ENCODE measurements at regions not wholly inside any gene's neighbourhood (a gene's known extent, or its start where the extent isn't known, plus 50 kb on each side); places are given as distances from the start of the nearest gene placed in this dataset.

DNA sequence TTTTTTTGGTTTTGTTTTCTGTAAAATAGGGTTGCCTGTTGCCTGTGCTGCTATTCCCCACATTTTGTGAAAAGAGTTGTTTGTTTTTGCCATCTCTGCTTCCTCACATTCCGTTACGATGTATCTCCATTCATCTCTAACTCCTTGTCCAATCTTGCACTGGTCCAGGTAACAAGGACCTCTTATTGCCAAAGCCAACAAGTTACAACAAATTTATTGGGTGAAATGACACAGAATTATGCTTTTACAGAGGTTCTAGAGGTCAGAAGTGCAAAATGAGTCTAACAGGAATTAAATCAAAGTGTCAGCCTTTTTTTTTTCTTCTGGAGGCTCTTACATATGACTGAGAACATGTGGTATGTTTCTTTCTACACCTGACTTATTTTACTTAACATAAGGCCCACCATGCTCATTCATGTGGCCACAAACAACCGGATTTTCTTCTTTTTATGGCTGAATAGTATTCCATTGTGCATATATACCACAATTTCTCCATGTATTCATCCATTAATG, 787.9 kb upstream of the B3GALT2 start:
- TF ChIP-seq, protein P1, sequence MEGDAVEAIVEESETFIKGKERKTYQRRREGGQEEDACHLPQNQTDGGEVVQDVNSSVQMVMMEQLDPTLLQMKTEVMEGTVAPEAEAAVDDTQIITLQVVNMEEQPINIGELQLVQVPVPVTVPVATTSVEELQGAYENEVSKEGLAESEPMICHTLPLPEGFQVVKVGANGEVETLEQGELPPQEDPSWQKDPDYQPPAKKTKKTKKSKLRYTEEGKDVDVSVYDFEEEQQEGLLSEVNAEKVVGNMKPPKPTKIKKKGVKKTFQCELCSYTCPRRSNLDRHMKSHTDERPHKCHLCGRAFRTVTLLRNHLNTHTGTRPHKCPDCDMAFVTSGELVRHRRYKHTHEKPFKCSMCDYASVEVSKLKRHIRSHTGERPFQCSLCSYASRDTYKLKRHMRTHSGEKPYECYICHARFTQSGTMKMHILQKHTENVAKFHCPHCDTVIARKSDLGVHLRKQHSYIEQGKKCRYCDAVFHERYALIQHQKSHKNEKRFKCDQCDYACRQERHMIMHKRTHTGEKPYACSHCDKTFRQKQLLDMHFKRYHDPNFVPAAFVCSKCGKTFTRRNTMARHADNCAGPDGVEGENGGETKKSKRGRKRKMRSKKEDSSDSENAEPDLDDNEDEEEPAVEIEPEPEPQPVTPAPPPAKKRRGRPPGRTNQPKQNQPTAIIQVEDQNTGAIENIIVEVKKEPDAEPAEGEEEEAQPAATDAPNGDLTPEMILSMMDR (conservative IDR thresholded peaks at IDR 0.05) = no peak
- no peak for TF ChIP-seq EZH2 (IDR thresholded peaks at IDR 0.05; ENCODE audit: low read depth)

Measured in PC-9 (cell line).